ENCODE measurements at regions not wholly inside any gene's neighbourhood (a gene's known extent, or its start where the extent isn't known, plus 50 kb on each side); places are given as distances from the start of the nearest gene placed in this dataset.

DNA sequence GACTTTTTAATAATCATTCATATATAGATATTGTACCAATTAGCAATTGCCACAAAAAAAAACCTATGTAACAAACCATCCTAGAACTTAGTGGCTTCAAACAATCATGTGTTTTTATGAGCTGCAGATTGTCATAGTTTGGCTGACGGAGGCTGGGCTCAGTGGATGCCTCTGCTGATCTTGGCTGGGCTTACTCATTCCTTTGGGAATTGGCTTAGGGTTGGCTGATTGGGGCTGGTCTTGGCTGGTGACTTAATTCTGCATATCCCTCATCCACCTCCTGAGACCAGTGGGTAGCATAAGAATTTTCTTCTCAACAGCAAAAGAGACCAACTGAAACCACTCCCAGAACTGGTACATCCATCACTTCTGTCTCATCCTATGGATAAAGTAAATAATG lies 57.9 kb upstream of the PHF21B start:
- Mint-ChIP-seq H3K9me3 (ENCODE audit: unreplicated experiment) (no peaks in the 10 kb centered on the region), H3K4me1 (ENCODE audit: low read depth, unreplicated experiment) (peaks cover 8% of the 10 kb centered on the region), H3K4me3 (ENCODE audit: unreplicated experiment) (no peak overlapping the region), H3K27ac (ENCODE audit: unreplicated experiment) (no peak overlapping the region), H3K27me3 (ENCODE audit: insufficient read depth, unreplicated experiment) (peaks cover 5% of the 10 kb centered on the region), H3K36me3 (ENCODE audit: insufficient read depth, unreplicated experiment) (no peaks in the 10 kb centered on the region)
- Histone ChIP-seq H3K9me3 (no peaks in the 10 kb centered on the region), H3K4me1 (peaks cover 4% of the 10 kb centered on the region; the same call in 1 of the 2 replicates), H3K36me3 (ENCODE audit: control insufficient read depth, insufficient read depth, low read length) (no peaks in the 10 kb centered on the region), H3K4me3 (ENCODE audit: low read depth, low read length) (no peak overlapping the region), H3K27me3 (replicated peaks; ENCODE audit: control insufficient read depth, insufficient read depth, low read length) (no peaks in the 10 kb centered on the region)
- CTCF ChIA-PET, result no interaction called here
- intact Hi-C loops (cut with micrococcal nuclease; ENCODE audit: unreplicated experiment), result no loop called here
- BruUV-seq (replicated peaks), result no TSS peak
- POLR2A ChIA-PET, result no interaction called here
- no peak for DNase-seq
- TF ChIP-seq, protein P1, sequence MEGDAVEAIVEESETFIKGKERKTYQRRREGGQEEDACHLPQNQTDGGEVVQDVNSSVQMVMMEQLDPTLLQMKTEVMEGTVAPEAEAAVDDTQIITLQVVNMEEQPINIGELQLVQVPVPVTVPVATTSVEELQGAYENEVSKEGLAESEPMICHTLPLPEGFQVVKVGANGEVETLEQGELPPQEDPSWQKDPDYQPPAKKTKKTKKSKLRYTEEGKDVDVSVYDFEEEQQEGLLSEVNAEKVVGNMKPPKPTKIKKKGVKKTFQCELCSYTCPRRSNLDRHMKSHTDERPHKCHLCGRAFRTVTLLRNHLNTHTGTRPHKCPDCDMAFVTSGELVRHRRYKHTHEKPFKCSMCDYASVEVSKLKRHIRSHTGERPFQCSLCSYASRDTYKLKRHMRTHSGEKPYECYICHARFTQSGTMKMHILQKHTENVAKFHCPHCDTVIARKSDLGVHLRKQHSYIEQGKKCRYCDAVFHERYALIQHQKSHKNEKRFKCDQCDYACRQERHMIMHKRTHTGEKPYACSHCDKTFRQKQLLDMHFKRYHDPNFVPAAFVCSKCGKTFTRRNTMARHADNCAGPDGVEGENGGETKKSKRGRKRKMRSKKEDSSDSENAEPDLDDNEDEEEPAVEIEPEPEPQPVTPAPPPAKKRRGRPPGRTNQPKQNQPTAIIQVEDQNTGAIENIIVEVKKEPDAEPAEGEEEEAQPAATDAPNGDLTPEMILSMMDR (IDR thresholded peaks at IDR 0.05; ENCODE audit: insufficient read depth in 1 of 2, low read depth in 1 of 2, low read length in 1 of 2, severe bottlenecking in 1 of 2, unreplicated experiment in 1 of 2), result no peak

DNA sequence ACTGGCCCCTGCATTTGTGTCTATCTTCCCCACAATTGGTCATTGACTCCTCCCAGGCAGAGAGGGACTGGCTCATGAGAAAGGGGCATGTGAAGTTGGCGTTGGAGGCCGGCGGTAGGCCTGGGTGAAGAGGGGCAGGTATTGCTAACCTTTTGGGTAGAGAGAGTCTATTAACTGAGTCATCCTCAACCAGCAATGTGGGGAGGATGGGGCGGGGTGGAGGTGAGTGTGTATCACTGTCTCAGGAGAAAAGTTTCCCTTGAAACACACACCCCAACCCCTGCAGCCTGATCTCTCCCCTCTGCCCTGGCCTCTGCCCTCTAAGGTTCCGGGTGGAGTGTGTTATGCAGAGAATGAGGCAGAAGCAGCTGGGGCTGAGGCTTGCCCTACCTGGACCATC lies 60.1 kb upstream of the PHF21B start:
- no peak for DNase-seq
- peaks cover 5% of the 10 kb centered on the region; the same call in 1 of the 2 replicates for H3K4me1 ChIP-seq
- no peaks in the 10 kb centered on the region for H3K36me3 ChIP-seq (ENCODE audit: control insufficient read depth, insufficient read depth, low read length)
- no peak overlapping the region for H3K4me3 ChIP-seq (ENCODE audit: low read depth, low read length)
- ChIA-PET POLR2A (no interaction called here), CTCF (no interaction called here)
- no peaks in the 10 kb centered on the region for H3K27me3 ChIP-seq (replicated peaks; ENCODE audit: control insufficient read depth, insufficient read depth, low read length)
- no peak overlapping the region for H3K27ac Mint-ChIP-seq (ENCODE audit: unreplicated experiment)
- H3K4me1 Mint-ChIP-seq (ENCODE audit: low read depth, unreplicated experiment), result peaks cover 11% of the 10 kb centered on the region
- H3K9me3 ChIP-seq, result no peaks in the 10 kb centered on the region
- no peaks in the 10 kb centered on the region for H3K36me3 Mint-ChIP-seq (ENCODE audit: insufficient read depth, unreplicated experiment)
- peaks cover 9% of the 10 kb centered on the region for H3K27me3 Mint-ChIP-seq (ENCODE audit: insufficient read depth, unreplicated experiment)
- no peaks in the 10 kb centered on the region for H3K9me3 Mint-ChIP-seq (ENCODE audit: unreplicated experiment)
- TF ChIP-seq, protein P1 (IDR thresholded peaks at IDR 0.05; ENCODE audit: insufficient read depth in 1 of 2, low read depth in 1 of 2, low read length in 1 of 2, severe bottlenecking in 1 of 2, unreplicated experiment in 1 of 2), result no peak
- no peak overlapping the region for H3K4me3 Mint-ChIP-seq (ENCODE audit: unreplicated experiment)
- intact Hi-C loops (cut with micrococcal nuclease; ENCODE audit: unreplicated experiment), result no loop called here
- no TSS peak for BruUV-seq (replicated peaks)

DNA sequence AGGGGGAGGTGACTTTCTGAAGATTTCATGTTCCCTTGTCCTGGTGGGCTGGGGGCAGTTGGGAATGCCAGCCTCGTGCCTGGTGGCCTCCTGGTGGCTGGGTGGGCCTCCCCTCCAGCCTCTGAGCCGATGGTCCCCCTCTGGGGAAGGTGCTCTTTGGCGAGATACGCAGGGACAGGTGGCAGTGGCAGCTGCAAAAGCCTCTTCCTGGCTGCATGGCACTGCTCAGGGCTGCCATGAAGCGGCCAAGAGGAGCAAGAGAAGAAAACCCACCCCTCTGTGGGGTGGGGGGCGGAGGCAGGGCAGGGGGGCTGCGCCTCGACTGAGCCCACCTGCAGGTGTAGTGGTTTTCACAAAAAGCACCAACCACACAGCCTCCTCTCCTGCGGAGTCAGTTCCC lies 61.8 kb upstream of the PHF21B start:
- Histone ChIP-seq H3K4me1 (peaks cover 5% of the 10 kb centered on the region; the same call in 1 of the 2 replicates), H3K36me3 (ENCODE audit: control insufficient read depth, insufficient read depth, low read length) (no peaks in the 10 kb centered on the region), H3K4me3 (ENCODE audit: low read depth, low read length) (no peak overlapping the region), H3K27me3 (replicated peaks; ENCODE audit: control insufficient read depth, insufficient read depth, low read length) (no peaks in the 10 kb centered on the region), H3K9me3 (no peaks in the 10 kb centered on the region)
- intact Hi-C loops (cut with micrococcal nuclease; ENCODE audit: unreplicated experiment), result no loop called here
- peaks cover 11% of the 10 kb centered on the region for H3K4me1 Mint-ChIP-seq (ENCODE audit: low read depth, unreplicated experiment)
- TF ChIP-seq, protein P1 (IDR thresholded peaks at IDR 0.05; ENCODE audit: insufficient read depth in 1 of 2, low read depth in 1 of 2, low read length in 1 of 2, severe bottlenecking in 1 of 2, unreplicated experiment in 1 of 2), result no peak
- peaks cover 16% of the 10 kb centered on the region for H3K27me3 Mint-ChIP-seq (ENCODE audit: insufficient read depth, unreplicated experiment)
- CTCF ChIA-PET, result no interaction called here
- no peaks in the 10 kb centered on the region for H3K9me3 Mint-ChIP-seq (ENCODE audit: unreplicated experiment)
- BruUV-seq (replicated peaks), result no TSS peak
- no peak overlapping the region for H3K27ac Mint-ChIP-seq (ENCODE audit: unreplicated experiment)
- POLR2A ChIA-PET, result no interaction called here
- H3K4me3 Mint-ChIP-seq (ENCODE audit: unreplicated experiment), result no peak overlapping the region
- DNase-seq, result no peak
- H3K36me3 Mint-ChIP-seq (ENCODE audit: insufficient read depth, unreplicated experiment), result no peaks in the 10 kb centered on the region
